ENCODE measurements at regions not wholly inside any gene's neighbourhood (a gene's known extent, or its start where the extent isn't known, plus 50 kb on each side); places are given as distances from the start of the nearest gene placed in this dataset.

DNA sequence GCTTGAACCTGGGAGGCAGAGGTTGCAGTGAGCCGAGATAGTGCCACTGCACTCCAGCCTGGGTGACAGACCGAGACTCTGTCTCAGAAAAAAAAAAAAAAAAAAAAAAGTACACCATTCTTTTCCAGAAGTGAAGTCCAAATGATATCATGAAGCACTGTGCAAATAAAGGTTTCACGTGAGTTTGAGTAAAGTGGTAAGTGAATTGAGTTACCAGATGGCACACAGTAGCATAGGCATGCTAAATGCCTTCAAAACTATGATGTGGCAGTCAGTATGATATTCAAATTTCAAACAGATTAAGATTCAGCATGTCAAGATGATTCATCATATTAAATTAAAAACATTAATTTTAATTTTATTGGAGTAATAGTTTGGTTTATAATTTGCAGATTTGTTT is 195.2 kb downstream of the TAF11L14 start:
- TF ChIP-seq, protein P1, sequence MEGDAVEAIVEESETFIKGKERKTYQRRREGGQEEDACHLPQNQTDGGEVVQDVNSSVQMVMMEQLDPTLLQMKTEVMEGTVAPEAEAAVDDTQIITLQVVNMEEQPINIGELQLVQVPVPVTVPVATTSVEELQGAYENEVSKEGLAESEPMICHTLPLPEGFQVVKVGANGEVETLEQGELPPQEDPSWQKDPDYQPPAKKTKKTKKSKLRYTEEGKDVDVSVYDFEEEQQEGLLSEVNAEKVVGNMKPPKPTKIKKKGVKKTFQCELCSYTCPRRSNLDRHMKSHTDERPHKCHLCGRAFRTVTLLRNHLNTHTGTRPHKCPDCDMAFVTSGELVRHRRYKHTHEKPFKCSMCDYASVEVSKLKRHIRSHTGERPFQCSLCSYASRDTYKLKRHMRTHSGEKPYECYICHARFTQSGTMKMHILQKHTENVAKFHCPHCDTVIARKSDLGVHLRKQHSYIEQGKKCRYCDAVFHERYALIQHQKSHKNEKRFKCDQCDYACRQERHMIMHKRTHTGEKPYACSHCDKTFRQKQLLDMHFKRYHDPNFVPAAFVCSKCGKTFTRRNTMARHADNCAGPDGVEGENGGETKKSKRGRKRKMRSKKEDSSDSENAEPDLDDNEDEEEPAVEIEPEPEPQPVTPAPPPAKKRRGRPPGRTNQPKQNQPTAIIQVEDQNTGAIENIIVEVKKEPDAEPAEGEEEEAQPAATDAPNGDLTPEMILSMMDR (IDR thresholded peaks at IDR 0.05) = no peak
- TF ChIP-seq POLR2AphosphoS5 (IDR thresholded peaks at IDR 0.05) (no peak), EP300 (IDR thresholded peaks at IDR 0.05) (no peak)
